ENCODE measurements at regions not wholly inside any gene's neighbourhood (a gene's known extent, or its start where the extent isn't known, plus 50 kb on each side); places are given as distances from the start of the nearest gene placed in this dataset.

- TF ChIP-seq CTCF (IDR thresholded peaks at IDR 0.05) (no peak), EZH2 (IDR thresholded peaks at IDR 0.05) (no peak)
These were observed 203.7 kb upstream of the TAS2R1 start for GRCh38 chr5:9833871-9834270.

Data from neural progenitor cell (in vitro differentiated cells).